T-helper 2 cell (primary cell): ENCODE measurements at regions not wholly inside any gene's neighbourhood (a gene's known extent, or its start where the extent isn't known, plus 50 kb on each side); places are given as distances from the start of the nearest gene placed in this dataset.
"Not testable (repeated sequence)": the region's sequence is repeated elsewhere in the genome, so short reads cannot be mapped to it uniquely, and the experiment has no call there.

ENCODE experiments used
- DNase-seq, 5 experiments: peaks; one replicate each; pipeline versions ENCODE4 v3.0.0 to v3.0.0-alpha.2; 2012 to 2022

DNA sequence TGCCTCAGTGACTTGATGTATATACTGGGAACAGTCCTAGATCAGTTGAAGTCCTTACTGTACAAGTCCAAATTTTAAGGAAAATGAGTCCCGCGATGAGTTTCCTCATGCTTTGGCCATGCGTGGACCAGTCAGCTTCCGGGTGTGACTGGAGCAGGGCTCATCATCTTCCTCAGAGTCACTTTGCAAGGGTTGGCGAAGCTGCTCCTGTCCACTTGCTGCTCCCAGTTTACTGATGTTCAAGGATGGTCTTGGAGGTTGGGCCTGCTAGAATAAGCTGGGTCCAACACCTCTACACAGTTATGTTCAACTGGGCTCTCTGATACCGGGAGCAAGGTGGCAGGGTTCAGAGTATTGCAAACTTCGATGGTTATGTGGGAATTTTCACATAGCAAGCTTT is 66.2 kb upstream of the PRMT8 start:
- DNase-seq, result not testable (repeated sequence)

DNA sequence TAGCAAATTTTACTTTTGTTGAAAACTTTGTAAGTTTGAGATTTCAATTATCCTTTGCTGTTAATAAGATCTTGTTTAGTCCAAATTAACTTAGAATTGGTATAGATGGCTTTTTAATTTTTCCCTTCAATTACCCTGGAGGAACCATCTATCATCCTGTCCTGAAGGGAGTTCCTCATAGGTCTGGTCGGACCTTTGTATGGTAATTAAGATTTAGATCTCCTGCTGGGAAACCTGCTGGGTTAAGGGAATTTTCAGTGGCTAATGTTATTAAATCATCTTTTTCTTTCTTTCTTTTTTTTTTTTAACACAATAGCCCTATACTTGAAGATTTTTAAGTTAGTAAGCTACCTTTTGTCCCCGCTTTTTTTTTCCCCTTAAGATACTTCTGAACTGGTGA is 63.0 kb upstream of the PRMT8 start:
- no peak for DNase-seq

DNA sequence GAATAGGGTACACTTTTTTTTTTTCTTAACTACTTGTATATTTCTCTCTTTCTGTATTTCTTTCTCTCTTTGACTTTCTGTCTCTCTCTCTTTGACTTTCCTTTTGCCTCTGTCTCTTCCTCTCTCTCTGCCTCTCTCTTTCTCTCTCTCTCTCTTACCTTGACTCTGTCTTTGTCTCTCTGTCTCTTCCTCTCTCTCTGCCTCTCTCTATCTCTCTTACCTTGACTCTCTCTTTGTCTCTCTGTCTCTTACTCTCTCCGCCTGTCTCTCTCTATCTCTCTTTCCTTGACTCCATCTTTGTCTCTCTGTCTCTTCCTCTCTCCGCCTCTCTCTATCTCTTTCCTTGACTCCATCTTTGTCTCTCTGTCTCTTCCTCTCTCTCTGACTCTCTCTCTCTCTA is 62.4 kb upstream of the PRMT8 start:
- DNase-seq, result no peak

DNA sequence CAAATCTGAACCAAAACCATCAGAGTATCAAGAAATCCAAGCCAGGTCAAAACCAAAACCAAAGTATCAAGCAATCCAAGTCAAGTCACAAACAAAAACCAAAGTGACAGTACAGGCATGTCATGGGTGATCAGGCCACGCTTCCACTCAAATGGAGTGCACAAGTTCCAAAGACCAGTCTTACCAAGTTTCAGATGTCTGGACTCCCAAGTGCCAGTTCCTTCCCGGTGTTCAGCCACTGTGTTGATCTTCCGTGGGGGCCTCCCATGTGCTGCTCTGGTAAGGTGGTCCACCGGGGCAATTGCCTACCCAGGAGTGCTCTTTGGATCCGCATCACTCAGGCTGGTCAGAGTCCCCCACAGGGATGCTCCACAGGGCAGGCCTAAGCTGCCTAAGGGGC is 61.5 kb upstream of the PRMT8 start:
- DNase-seq, result not testable (repeated sequence)

DNA sequence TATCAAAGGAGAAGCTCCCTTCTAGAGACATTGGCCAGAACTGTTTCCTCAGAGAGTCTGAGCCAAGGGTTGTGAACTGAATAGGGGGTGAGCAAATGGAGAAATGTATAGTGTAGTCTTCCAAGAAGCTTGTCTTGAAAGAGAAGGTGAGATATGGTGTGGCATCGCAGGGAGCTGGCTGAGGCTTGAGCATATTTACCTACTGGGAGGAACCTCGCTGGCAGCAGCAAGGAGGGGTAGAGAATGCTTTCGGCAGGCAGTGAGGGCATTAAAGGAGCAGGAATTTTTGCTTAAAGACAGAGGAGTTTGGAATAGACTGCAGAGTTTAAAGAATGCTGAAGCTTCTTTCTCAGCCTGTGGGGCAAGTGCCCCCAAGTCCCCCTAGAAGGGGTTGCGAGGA is 59.3 kb upstream of the PRMT8 start:
- DNase-seq, result no peak

DNA sequence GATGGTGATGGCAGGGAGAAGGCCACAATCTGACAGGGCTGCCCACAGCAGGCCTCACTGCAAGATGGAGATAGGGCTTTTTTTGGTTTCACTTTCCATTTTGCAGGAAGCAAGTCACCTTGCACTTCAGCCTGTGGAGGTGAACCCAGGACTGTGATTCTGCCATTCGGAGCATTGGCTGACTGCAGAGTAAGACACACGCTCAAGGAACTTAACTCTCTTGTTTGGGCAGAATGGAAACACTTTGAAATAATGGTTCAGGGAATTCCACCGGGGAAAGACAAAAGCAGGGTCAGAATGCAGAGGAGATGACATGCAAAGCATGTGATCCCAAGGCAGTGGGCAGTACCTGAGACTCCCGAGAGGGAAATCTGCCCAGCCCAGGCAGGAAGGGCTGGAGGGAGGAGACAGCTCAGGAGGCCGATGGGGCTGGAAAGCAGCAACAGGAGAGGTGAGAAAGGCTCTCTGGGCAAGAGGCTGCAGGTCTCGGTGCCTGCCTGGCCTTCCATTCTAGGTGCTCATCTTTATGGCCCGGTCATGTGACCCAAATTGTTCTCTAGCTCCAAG is 58.7 kb upstream of the PRMT8 start:
- peak in 1 of 5 experiments; percentile 52 for DNase-seq

DNA sequence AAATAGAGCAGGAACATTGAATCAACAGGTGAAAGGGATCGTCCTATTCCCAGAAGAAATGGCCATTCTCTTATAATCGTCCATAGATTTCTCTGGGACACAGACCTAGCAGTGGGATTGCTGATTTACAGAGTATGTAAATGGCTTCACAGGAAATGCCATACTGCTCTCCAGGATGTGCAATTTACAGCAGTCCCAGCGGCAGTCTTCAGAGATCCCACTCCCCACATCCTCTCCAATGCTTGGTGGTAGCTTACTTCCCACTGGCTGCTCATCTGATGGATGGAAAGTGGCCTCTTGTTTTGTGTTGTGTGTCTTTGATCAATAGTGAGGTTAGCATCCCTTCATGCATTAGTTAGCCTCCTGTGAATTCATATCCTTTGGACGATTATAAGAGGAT is 58.1 kb upstream of the PRMT8 start:
- DNase-seq, result no peak

DNA sequence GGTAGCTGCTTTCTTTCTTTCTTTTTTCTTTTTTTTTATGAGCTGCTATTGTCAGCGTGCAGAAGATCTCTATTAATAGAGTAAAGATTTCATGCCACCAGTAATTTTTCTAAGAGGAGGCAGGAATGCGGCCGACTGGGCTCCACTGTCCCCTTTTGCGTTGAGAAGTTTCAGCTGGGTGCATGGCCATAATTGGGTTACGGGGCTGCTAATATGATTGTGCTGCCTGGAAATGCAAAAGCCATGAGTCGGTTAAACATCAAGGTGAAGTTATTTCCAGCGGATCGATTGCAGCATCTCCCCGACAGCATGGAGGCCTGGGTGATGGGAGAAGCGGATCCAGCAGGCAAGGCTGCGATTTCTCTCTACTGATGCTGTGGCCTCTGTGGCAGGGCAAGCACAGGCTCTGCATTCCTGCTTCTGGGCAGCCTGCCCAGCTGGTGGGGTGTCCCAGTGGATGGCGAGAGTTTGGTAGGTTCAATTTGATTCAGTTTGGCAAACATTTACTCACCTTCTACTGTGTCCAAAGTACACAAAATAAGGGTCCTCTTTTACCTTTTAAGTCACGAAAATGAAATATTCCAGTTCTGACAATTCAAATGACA is 54.4 kb upstream of the PRMT8 start:
- no peak for DNase-seq

DNA sequence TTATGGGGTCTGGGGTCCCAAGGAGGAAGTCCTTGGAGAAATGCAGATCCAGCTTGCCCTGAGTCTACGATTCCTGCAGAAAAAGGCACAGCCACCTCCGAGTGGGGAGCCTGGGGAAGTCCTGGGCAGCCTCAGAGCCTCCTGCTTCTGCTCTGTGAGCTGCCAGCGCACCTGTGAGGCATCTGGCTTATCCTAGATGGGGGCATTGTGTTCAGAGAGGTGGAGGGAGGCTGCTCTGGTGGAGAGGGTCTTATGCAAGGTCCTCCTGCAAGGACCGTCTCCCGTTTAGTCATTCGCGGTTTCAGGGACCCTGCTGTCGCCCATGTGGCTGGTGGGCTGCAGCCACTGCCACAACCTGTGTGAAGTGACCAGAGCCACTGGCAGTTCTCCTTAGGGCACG is 53.0 kb upstream of the PRMT8 start:
- no peak for DNase-seq

DNA sequence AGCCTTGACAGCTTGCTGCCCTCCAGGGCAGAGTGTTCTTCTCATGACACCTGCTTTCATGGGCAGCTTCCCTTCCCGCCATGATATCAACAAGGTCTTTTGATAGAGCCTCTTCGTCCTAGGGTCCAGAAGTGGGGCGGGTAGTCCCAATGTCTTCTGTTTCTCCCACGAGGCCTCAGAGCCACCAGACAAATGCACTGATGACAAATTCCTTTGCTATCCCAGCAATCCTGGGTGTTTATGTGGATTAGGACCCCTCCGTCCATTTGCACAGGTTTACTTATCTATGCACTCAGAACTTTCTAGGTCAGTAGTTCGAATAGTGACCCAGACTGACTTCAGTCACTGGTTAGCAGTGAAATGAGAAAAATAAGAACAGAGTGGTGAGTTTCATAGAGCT is 52.6 kb upstream of the PRMT8 start:
- no peak for DNase-seq
